NCI-H2107 treated with DMSO at 0.1 percent for 48 hours (cell line): ENCODE measurements at regions not wholly inside any gene's neighbourhood (a gene's known extent, or its start where the extent isn't known, plus 50 kb on each side); places are given as distances from the start of the nearest gene placed in this dataset.

ENCODE experiments used
- DNase-seq: peaks from one replicate; lab custom pipeline; 2025; ENCODE audit not compliant: unreplicated experiment; lab: John Stamatoyannopoulos, UW

DNA sequence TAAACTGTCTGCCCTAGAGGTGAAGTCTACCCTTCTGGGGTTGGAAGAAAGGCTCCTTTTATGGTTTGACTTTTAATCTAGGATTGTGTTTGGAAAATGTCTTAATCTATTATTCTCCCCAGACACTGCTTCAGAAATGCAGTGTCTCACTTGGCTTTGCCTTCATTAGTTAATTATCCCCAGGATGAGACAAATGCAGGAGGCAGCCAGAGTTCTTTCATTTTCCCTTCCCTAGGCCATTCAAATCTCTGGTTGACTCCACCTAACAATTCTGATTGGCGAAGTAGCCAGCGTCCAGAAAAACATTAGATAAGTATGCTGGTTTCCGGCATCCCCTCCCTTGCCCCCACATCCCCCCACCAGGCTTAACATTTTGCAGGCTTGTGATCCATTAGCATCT, 325.8 kb upstream of the PBX1 start:
- no peak for DNase-seq

DNA sequence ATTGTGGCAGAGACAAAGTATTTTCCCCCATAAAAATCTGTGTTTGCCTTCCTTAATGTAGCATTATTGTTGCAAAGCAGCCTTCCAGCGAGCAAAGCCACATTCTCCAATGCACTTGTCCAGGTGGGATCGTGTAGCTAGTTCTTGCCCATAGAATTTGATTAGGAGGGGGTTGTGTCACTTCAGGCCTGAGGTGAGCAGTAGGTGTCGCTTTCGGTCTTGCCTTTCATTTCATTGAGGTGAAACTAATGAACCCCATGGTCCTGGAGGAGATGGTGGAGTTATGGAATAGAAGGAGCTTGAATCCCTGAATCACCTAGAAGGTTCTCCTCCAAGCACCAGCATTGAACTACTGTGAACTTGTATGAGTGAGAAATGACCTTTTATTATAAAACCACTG, 318.9 kb upstream of the PBX1 start:
- no peak for DNase-seq

DNA sequence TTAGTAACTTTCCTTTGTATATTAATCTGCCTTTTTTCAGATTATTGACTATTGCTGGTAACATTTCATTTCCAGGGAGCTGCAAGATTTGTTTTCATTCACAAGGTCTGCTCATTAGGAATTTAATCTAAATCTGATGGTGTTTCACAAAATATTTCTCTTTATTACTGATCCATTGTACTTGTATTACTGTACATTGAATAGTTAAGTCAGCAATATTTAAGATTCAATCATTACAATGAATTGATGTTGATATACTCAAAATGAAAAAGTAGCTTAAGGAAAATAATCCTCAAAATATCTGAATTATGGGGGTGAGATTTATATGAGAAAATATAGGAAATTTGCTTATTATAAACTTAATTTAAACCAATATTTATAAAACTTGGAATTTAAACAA, 308.6 kb upstream of the PBX1 start:
- DNase-seq: no peak

DNA sequence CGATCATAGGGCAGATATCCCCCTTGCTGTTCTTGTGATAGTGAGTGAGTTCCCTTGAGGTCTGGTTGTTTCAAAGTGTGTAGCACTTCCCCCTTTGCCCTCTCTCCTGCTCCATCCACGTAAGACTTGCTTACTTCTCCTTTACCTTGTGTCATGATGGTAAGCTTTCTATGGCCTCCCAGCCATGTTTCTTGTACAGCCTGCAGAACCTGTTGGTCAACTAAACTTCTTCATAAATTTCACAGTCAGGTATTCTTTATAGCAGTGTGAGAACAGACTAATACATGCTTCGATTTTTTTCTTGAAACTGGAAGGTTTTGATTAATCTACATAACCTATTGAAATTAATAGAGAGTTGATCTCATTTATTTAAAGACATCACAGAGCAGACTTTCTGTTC, 302.5 kb upstream of the PBX1 start:
- no peak for DNase-seq

DNA sequence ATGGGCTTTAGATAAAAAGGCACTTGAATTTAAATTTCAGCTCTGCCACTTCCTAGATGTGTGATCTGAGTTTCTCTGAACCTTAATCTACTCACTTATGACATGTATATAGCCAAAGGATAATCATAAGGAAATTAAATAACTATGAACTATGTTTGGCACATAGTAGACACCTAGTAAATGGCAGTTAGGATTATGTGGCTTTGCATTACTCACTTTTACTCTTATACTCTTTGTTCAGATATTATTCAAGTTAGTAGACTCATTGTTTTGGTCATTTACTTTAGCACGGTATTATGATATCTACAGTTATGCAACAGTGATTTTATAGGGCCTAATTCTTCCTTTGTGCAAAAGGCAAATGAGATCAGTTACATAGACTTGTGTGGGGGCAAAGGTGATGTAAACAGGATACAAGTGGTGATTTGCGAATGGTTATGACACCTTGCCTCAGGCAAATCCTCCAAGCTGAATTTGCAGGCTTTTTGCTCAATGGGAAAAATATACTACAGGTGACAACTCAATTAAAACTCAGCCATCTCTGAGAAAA, 297.2 kb upstream of the PBX1 start:
- peak; percentile 66 for DNase-seq

DNA sequence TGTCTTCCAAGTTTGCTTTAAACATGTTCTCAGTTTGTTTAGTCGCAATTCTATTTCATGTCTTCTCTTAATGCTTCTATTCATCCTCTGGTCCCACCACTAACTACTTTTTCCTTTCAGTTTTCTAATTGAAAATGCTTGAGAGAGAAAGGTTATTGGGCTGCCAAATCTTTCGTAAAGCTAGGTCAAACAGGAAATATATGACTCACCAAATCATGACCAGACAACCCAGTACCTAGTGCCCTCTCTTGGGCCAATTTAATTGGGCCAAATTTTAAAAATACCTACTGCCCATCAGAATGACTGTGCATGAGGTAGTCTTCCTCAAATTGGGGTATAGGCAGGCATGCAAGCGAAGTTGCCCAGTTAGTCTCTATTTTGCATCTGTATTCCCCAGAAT, 295.4 kb upstream of the PBX1 start:
- DNase-seq: no peak

DNA sequence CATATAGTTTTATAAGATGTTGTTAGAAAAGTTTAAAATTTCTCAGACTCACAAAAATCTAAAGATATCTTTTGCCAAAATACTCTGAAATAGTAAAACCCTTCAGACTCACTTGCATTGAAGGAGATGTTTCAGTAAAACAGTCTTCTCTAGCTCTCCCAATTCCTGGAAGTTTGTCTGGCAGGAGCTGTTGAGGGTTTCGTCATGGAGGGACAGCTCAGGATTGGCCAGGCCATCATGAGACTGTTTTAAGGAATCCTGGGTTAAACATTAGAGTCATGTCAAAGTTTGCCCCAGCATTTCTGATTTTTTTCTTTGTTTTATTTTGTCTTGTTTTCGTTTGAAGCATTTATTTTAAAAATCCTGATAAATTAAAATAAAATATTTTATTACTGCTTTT, 293.8 kb upstream of the PBX1 start:
- no peak for DNase-seq

DNA sequence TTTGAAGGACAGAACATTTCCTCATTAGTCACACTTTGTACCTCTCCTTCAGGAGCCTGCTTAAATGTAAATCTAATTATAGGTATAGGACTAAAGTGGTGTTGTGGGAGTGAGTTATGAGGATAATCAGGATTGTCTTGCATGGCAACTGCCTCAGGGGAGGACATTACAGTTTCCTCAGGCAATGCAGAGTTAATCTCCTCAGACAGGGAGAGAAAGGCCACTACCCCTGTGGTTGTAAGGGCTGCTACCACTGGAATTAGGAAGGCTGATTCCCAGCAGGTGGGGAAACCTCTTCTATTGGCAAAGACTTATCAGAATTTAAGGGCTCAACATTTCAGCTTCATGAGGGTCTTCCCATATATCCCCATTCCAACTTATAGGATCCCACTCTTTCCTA, 286.8 kb upstream of the PBX1 start:
- no peak for DNase-seq

DNA sequence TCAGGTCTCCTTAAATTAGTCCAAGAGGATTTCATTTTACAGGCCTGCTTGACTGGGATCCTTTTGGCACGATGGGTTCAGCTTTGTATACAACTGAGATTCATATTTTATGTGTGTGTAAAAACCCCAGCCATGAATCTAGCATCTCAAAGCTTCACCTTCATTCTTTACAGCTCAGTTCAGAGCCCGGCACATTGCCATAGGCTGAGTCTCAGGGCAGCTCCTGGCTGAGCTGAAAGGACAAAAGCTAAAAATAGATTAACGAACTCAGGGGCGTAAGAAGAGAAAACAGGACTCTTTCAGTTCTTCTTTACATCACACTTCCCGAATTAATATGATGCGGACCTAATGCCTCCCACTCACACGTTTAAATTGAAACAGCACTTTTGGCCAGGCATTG, 262.8 kb upstream of the PBX1 start:
- DNase-seq: no peak

DNA sequence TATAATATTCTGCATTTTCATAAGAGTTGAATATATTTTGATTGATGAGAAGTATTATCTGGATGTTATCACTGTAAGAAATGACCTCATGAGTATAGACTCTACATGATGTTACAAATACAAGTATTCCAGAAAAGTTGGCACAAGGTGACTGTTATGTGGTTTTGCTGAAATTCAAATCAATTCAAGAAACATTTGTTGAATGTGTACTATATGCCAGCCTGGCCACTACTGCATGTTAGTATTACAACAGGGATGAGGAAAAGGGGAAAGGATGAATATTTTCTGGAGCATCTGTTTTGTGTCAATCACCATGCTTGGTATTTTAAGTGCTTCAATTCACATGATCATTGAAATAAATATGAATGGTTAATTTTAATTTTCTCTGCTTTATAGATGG, 250.9 kb upstream of the PBX1 start:
- no peak for DNase-seq

DNA sequence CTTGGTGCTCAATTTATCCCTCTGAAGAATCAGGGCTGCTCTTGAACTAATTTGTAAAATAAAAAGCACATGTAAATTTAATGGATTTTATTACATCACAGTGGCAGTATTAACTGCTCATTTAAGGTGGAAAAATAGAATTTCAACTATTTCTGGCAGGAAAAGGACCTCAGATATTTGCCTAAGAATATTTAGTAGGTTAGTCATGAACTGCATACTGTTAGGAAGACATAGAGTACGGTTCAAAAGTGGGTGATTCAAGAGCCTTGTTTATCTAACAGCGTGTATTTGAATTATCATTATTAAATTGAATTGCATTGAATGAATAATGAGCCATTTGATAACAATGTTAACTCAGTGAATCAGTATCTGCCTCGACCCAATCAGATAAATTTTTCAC, 248.8 kb upstream of the PBX1 start:
- DNase-seq: no peak

DNA sequence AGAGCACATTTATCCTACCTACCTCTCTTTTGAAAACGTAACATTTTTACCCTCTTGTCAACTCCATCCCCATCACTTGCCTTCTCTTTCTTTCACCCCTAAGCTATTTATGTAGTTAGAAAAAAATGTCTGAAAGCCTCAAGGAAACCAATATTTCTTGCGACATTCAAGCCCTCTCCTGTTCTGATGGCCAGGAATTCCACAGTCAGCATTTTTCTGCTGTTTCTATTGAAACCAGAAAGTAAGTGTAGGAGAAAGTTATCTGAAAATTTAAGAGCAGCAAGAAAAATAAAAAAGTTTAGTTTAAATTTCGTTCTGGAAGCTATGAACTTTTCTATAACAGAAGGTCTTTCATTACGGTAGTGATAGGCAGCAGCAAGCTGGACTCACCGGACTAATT, 247.6 kb upstream of the PBX1 start:
- DNase-seq: no peak

DNA sequence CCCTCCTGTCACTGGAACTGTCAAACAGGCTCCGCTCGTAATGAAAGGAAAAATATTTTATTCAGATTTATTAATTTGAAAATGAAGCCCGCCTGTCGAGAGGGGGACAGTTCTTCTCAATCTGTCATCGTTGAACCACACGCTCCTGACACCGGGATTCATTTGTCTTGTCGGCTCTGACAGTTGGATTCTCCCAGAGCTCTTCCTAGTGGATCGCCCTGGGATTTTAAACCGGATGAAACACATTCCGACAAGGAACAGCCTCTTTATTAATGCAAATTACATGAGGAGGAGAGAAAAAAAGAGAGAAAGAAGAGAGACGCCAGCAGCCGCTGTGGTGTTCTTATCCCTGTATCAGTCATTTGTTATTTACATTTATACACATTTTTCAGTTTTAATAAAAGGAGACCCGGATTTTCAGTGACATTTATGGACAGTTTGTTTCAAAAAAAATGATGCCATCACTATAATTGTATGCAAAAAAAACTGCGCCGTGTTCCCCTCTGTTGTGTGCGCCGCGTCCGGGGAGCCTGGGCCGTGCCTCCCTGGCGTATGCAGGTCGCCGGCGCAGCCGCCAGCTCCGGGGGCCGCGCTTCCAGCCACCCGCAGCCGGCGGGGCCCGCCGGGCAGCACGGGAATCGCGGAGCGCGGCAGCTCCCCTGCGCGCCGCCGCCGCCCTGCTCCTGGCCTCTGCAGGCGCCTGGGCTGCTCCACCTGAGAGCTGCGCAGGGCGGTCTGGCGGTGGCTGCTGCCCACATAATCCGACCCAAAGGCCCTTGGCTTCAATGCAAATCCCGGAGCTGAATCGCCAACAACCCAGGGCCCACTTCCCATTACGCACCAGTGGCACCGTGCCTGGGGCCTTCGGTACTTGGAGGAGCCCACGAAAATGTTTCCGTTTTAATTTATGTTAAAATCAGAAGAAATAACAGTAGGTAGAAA, 237.9 kb upstream of the PBX1 start:
- no peak for DNase-seq

DNA sequence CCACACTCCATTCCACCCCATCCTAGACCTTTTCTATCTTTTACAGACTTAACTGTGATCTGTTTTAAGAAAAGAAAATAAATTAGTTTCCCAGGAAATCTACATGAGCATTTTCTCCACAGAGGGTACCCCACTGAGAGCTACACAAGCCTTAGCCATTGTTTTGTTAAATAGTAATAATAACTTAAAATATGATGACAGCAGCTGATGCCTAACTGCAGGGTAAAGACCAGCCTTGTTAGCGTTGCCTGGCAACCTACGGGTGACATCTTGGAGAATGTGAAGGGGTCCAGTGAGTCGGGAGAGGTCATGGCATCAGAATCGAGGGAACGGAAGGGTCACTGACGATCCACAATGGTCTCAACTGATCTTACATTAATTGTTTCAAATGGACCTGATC, 233.2 kb upstream of the PBX1 start:
- DNase-seq: no peak

DNA sequence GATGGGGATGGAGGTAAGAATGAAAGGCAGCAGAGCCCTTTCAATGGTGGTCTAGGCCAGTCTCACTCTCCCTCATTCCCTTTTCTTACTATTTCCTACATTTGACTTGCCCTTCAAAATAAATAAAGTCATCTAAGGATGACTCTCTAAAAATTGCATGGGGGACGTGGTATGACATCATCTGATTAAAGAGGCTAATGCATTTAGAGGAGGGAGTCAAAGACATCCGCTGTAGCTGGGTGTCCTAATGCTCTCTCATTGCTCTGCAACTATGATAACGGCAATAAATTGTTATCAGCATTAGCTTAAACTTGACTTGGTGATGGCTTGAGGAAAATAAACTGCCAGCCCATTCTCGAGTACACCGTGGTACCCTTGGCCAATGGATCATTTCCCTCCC, 225.6 kb upstream of the PBX1 start:
- DNase-seq: no peak

DNA sequence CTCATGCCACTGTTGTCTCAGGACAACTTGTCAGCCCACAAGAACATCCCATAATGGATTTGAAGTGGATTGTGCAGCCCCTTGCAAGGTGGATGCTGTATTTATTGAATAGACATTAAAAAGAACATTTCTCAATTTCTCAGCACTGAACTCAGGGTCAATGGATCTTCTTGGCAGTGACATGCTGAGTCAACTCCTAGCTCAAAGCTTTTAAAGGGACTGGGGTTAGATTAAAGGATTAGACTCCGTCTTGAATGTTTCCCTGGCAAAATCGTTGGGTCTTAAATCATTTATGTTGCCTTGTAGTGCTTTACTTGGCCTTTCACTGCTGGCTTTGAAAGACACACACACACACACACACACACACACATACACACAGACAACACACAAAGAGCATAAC, 221.6 kb upstream of the PBX1 start:
- DNase-seq: no peak

DNA sequence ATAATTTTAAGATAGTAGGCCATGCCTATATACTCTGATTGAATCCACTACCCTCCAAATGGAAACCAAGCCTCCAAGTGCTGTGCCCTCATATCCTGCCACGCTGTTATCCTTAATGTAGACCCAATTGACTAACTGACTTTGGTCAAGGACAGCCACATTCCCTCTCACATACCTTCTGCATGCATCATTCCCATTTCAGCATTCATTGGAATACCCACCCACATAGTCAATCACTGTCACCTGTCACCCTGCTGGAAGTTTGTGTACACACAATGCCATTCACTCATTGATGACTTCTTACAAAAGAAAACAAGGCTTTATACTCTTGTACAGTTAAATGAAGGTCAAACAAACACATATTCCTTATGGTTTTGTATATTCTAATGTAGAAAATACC, 221.1 kb upstream of the PBX1 start:
- no peak for DNase-seq

DNA sequence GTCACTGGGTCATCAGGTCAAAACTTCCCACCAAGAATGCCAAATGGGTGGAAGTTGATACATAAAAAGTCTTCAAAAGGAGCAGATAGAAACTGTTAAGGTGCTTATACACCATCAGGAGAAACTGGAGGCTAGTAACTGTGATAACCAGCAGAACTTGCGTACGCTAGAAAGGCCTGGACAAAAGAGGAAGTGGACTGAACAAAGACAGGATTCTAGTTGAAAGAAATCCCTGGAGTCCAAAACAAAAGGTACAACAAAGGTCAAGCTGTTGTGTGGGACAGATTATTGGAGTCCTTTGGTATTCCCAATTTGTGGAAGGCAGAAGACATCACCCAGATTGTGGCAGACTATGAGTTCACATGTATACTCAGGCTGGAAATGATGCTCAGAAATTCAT, 215.8 kb upstream of the PBX1 start:
- no peak for DNase-seq

DNA sequence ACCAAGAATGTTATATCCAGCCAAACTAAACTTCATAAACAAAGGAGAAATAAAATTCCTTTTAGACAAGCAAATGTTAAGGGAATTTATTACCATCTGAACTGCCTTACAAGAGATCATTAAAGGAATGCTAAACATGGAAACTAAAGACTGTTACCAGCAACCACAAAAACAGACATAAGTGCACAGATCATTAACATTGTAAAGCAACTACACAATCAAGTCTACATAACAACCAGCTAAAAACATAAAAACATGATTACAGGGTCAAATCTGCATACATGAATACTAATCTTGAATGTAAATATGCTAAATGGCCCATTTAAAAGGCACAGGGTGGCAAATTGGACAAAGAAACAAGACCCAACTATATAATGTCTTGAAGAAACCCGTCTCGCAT, 211.0 kb upstream of the PBX1 start:
- DNase-seq: no peak

DNA sequence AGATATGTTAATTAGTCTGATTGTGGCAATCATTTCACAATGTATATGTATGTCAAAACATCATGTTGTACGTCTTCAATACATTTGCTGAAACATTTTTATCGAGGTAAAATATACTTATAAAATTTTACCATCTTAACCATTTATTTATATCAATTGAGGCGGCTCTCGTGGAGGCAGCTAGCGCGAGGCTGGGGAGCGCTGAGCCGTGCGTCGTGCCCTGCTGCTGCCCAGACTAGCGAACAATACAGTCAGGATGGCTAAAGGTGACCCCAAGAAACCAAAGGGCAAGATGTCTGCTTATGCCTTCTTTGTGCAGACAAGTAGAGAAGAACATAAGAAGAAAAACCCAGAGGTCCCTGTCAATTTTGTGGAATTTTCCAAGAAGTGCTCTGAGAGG, 202.5 kb upstream of the PBX1 start:
- DNase-seq: no peak

DNA sequence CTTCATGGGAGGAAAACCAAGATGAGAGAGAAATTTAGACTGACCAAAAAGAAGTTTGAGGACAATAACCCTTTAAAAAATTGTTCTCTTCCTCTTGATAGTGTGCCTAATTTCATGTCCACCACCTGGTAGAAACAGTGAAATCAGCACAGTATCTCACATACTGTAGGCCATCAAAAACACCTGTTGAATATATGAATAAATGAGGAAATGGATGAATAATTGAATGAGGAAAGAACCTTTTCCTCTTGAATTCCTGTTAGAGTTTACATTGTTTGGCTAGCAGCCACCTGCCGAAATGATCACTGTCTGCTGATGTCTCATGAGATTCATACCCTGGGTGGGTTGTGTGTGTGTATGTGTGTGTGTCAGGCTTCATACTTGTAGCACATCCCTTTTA, 198.7 kb upstream of the PBX1 start:
- DNase-seq: no peak

DNA sequence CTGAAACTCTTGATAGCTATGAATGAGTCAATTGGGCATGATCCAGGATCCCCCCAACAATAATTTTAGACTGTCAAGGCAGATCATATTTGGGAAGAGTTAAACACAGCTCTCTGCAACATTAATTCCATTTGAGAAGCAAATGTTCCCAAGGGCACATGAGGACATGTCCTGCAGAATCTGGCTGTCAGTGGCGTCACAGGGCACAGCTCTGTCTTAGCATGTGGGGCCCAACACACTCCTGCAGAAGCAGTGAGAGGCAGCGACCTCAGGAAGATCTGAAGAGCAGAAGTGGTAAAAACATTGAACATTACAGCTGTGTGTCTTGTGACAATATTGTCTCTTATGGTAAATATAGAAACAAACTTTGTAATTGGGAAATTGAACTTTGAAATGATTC, 197.1 kb upstream of the PBX1 start:
- no peak for DNase-seq

DNA sequence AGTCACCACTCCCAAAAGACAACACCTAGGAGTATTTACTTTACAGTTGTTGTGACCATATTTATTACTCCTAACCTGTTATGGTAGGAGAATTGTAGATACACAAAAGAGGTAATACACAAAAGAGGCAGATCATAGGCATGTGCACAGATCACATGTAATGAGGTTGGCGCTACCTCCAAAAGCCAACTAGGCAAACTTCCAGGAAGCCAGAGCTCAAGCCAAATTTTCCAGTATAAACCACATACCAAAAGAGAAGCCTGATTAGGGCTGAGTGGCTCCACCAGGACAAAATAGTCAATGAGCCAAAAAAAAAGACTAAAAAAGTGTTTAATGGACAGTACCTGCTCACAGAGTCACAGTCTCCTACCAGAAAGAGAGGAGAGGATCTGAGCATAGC, 195.0 kb upstream of the PBX1 start:
- DNase-seq: no peak
